Cerebellar cortex (tissue), 1 donor: ENCODE measurements at regions not wholly inside any gene's neighbourhood (a gene's known extent, or its start where the extent isn't known, plus 50 kb on each side); places are given as distances from the start of the nearest gene placed in this dataset.
A peak's percentile ranks its signal among the peaks of the same experiment; 100 is the strongest.

ENCODE experiments used
- DNase-seq: peaks from one replicate; pipeline ENCODE4 v3.0.0-alpha.2; 2015; ENCODE audit warnings: low spot score

- DNase-seq, result peak; percentile 47
Observed at GRCh38 chr4:52288212-52288855, 237.2 kb downstream of the SPATA18 start.

- peak; percentile 90 for DNase-seq
Observed at GRCh38 chr4:52290466-52290865, 239.4 kb downstream of the SPATA18 start.

- DNase-seq, result no peak
Observed at GRCh38 chr4:52292245-52292644, 241.1 kb downstream of the SPATA18 start.

- DNase-seq, result peak; percentile 46
Observed at GRCh38 chr4:52296341-52296740, 245.2 kb downstream of the SPATA18 start.

- no peak for DNase-seq
Observed at GRCh38 chr4:52298444-52298843, 247.3 kb downstream of the SPATA18 start.

GRCh38 chr4:52299120-52299519, 248.0 kb downstream of the SPATA18 start:
- DNase-seq, result peak; percentile 96

- no peak for DNase-seq
Observed at GRCh38 chr4:52311464-52312125, 260.5 kb downstream of the SPATA18 start.

- DNase-seq, result no peak
Observed at GRCh38 chr4:52312722-52313121, 261.6 kb downstream of the SPATA18 start.

- DNase-seq, result no peak
Observed at GRCh38 chr4:52317361-52317879, 266.3 kb downstream of the SPATA18 start.

- no peak for DNase-seq
Observed at GRCh38 chr4:52317981-52318380, 266.9 kb downstream of the SPATA18 start.

GRCh38 chr4:52329894-52330293, 278.8 kb downstream of the SPATA18 start:
- no peak for DNase-seq

GRCh38 chr4:52343595-52343994, 292.5 kb downstream of the SPATA18 start:
- no peak for DNase-seq

GRCh38 chr4:52350926-52351325, 299.8 kb downstream of the SPATA18 start:
- no peak for DNase-seq

- no peak for DNase-seq
Observed at GRCh38 chr4:52358366-52358765, 300.7 kb downstream of the USP46 start.

- no peak for DNase-seq
Observed at GRCh38 chr4:52358883-52359321, 300.2 kb downstream of the USP46 start.

- DNase-seq, result no peak
Observed at GRCh38 chr4:52366191-52366590, 292.9 kb downstream of the USP46 start.

- DNase-seq, result no peak
Observed at GRCh38 chr4:52366621-52367020, 292.5 kb downstream of the USP46 start.

GRCh38 chr4:52367282-52367830, 291.7 kb downstream of the USP46 start:
- DNase-seq, result no peak

- DNase-seq, result no peak
Observed at GRCh38 chr4:52368895-52369294, 290.2 kb downstream of the USP46 start.

GRCh38 chr4:52369649-52370048, 289.5 kb downstream of the USP46 start:
- no peak for DNase-seq

GRCh38 chr4:52370576-52370975, 288.5 kb downstream of the USP46 start:
- DNase-seq, result no peak

- no peak for DNase-seq
Observed at GRCh38 chr4:52371841-52372240, 287.3 kb downstream of the USP46 start.

- DNase-seq, result no peak
Observed at GRCh38 chr4:52372269-52372668, 286.8 kb downstream of the USP46 start.
